ENCODE measurements at regions not wholly inside any gene's neighbourhood (a gene's known extent, or its start where the extent isn't known, plus 50 kb on each side); places are given as distances from the start of the nearest gene placed in this dataset.

- DNase-seq (ENCODE audit: low spot score), result no peak
- H2BK15ac ChIP-seq (ENCODE audit: low read length), result no peak overlapping the region
Measured at GRCh38 chr21:20802631-20803260, 195.5 kb upstream of the NCAM2 start.

GRCh38 chr21:20811702-20812101 is 186.5 kb upstream of the NCAM2 start:
- no peaks in the 10 kb centered on the region for H3K9me3 ChIP-seq (replicated peaks in 1 of 2; ENCODE audit: control insufficient read depth in 2 of 2, insufficient read depth in 1 of 2, low read depth in 1 of 2, low read length in 2 of 2)
- no peak overlapping the region for H3K14ac ChIP-seq (ENCODE audit: low read length)
- WGBS, 2 donors (ENCODE audit: extremely low coverage in 2 of 2, insufficient read length in 2 of 2, insufficient replicate concordance in 1 of 2), result no CpG with 5 or more reads among the region's 6 CpGs
- no peak overlapping the region for H2AK5ac ChIP-seq (ENCODE audit: low read depth, low read length)
- no peak for DNase-seq (ENCODE audit: low spot score)
- no peaks in the 10 kb centered on the region for H3K79me1 ChIP-seq (ENCODE audit: low read depth, low read length)
- H3K18ac ChIP-seq (ENCODE audit: low read length), result no peak overlapping the region
- H3K4me2 ChIP-seq (ENCODE audit: insufficient read depth, low read length, poor library complexity, severe bottlenecking), result no peak overlapping the region
- no peak overlapping the region for H3K23ac ChIP-seq (ENCODE audit: low read depth, low read length, poor library complexity)
- H2BK120ac ChIP-seq (ENCODE audit: low read depth, low read length), result no peak overlapping the region
- H4K91ac ChIP-seq (ENCODE audit: low read depth, low read length, poor library complexity), result no peak overlapping the region
- H3K4me1 ChIP-seq (ENCODE audit: control insufficient read depth in 2 of 2, insufficient read depth in 1 of 2, low read depth in 1 of 2, low read length in 2 of 2), result no peaks in the 10 kb centered on the region
- H2BK5ac ChIP-seq (ENCODE audit: low read length), result no peak overlapping the region
- no peaks in the 10 kb centered on the region for H3K27me3 ChIP-seq (ENCODE audit: control insufficient read depth in 3 of 3, insufficient read depth in 3 of 3, low read depth in 1 of 3, low read length in 3 of 3)
- no peak overlapping the region for H3K4ac ChIP-seq (ENCODE audit: low read length)
- H2AFZ ChIP-seq (ENCODE audit: low read length), result no peak overlapping the region
- no peaks in the 10 kb centered on the region for H3K36me3 ChIP-seq (replicated peaks in 1 of 2; ENCODE audit: control insufficient read depth in 2 of 2, insufficient read depth in 2 of 2, low read length in 2 of 2)
- no peak overlapping the region for H3K9ac ChIP-seq (ENCODE audit: low read depth, low read length, poor library complexity)
- H2BK15ac ChIP-seq (ENCODE audit: low read length), result no peak overlapping the region
- no peak overlapping the region for H4K8ac ChIP-seq (ENCODE audit: low read depth, low read length)
- no peak overlapping the region for H2BK12ac ChIP-seq (ENCODE audit: low read length)
- no peak overlapping the region for H3K4me3 ChIP-seq (ENCODE audit: low read length in 2 of 2)
- no peak overlapping the region for H3K27ac ChIP-seq (replicated peaks; ENCODE audit: low read length)

More at GRCh38 chr21:20802631-20803260, 195.5 kb upstream of the NCAM2 start:
- Histone ChIP-seq H2AFZ (ENCODE audit: low read length) (no peak overlapping the region), H4K8ac (ENCODE audit: low read depth, low read length) (no peak overlapping the region), H3K36me3 (replicated peaks in 1 of 2; ENCODE audit: control insufficient read depth in 2 of 2, insufficient read depth in 2 of 2, low read length in 2 of 2) (no peaks in the 10 kb centered on the region), H2BK120ac (ENCODE audit: low read depth, low read length) (no peak overlapping the region), H3K9me3 (replicated peaks in 1 of 2; ENCODE audit: control insufficient read depth in 2 of 2, insufficient read depth in 1 of 2, low read depth in 1 of 2, low read length in 2 of 2) (no peaks in the 10 kb centered on the region), H2AK5ac (ENCODE audit: low read depth, low read length) (no peak overlapping the region), H2BK12ac (ENCODE audit: low read length) (no peak overlapping the region), H3K23ac (ENCODE audit: low read depth, low read length, poor library complexity) (no peak overlapping the region), H3K4me2 (ENCODE audit: insufficient read depth, low read length, poor library complexity, severe bottlenecking) (no peak overlapping the region), H3K79me1 (ENCODE audit: low read depth, low read length) (no peaks in the 10 kb centered on the region), H3K14ac (ENCODE audit: low read length) (no peak overlapping the region), H3K27ac (replicated peaks; ENCODE audit: low read length) (no peak overlapping the region), H2BK5ac (ENCODE audit: low read length) (no peak overlapping the region), H3K4me3 (ENCODE audit: low read length in 2 of 2) (no peak overlapping the region), H3K4me1 (ENCODE audit: control insufficient read depth in 2 of 2, insufficient read depth in 1 of 2, low read depth in 1 of 2, low read length in 2 of 2) (no peaks in the 10 kb centered on the region), H3K27me3 (ENCODE audit: control insufficient read depth in 3 of 3, insufficient read depth in 3 of 3, low read depth in 1 of 3, low read length in 3 of 3) (peaks cover 0 to 13% (median 0%) of the 10 kb centered on the region in 3 experiments), H3K18ac (ENCODE audit: low read length) (no peak overlapping the region), H3K9ac (ENCODE audit: low read depth, low read length, poor library complexity) (no peak overlapping the region), H3K4ac (ENCODE audit: low read length) (no peak overlapping the region), H4K91ac (ENCODE audit: low read depth, low read length, poor library complexity) (no peak overlapping the region)
- WGBS, 2 donors (ENCODE audit: extremely low coverage in 2 of 2, insufficient read length in 2 of 2, insufficient replicate concordance in 1 of 2), result no CpG with 5 or more reads among the region's 8 CpGs

- Histone ChIP-seq H2AFZ (ENCODE audit: low read length) (no peak overlapping the region), H3K23ac (ENCODE audit: low read depth, low read length, poor library complexity) (no peak overlapping the region), H2AK5ac (ENCODE audit: low read depth, low read length) (no peak overlapping the region), H2BK12ac (ENCODE audit: low read length) (no peak overlapping the region), H3K79me1 (ENCODE audit: low read depth, low read length) (no peaks in the 10 kb centered on the region), H3K14ac (ENCODE audit: low read length) (no peak overlapping the region), H4K91ac (ENCODE audit: low read depth, low read length, poor library complexity) (no peak overlapping the region), H3K18ac (ENCODE audit: low read length) (no peak overlapping the region), H2BK120ac (ENCODE audit: low read depth, low read length) (no peak overlapping the region), H3K4me3 (ENCODE audit: low read length in 2 of 2) (no peak overlapping the region), H3K9me3 (replicated peaks in 1 of 2; ENCODE audit: control insufficient read depth in 2 of 2, insufficient read depth in 1 of 2, low read depth in 1 of 2, low read length in 2 of 2) (no peaks in the 10 kb centered on the region), H2BK5ac (ENCODE audit: low read length) (no peak overlapping the region), H3K36me3 (replicated peaks in 1 of 2; ENCODE audit: control insufficient read depth in 2 of 2, insufficient read depth in 2 of 2, low read length in 2 of 2) (no peaks in the 10 kb centered on the region), H4K8ac (ENCODE audit: low read depth, low read length) (no peak overlapping the region), H3K4me1 (ENCODE audit: control insufficient read depth in 2 of 2, insufficient read depth in 1 of 2, low read depth in 1 of 2, low read length in 2 of 2) (no peaks in the 10 kb centered on the region), H3K4me2 (ENCODE audit: insufficient read depth, low read length, poor library complexity, severe bottlenecking) (no peak overlapping the region), H3K27me3 (ENCODE audit: control insufficient read depth in 3 of 3, insufficient read depth in 3 of 3, low read depth in 1 of 3, low read length in 3 of 3) (no peaks in the 10 kb centered on the region), H3K4ac (ENCODE audit: low read length) (no peak overlapping the region), H3K9ac (ENCODE audit: low read depth, low read length, poor library complexity) (no peak overlapping the region), H3K27ac (replicated peaks; ENCODE audit: low read length) (no peak overlapping the region), H2BK15ac (ENCODE audit: low read length) (no peak overlapping the region)
- no peak for DNase-seq (ENCODE audit: low spot score)
- WGBS, 2 donors (ENCODE audit: extremely low coverage in 2 of 2, insufficient read length in 2 of 2, insufficient replicate concordance in 1 of 2), result no CpG with 5 or more reads among the region's 1 CpG
Measured at GRCh38 chr21:20814090-20814489, 184.1 kb upstream of the NCAM2 start.

- no peaks in the 10 kb centered on the region for H3K36me3 ChIP-seq (replicated peaks in 1 of 2; ENCODE audit: control insufficient read depth in 2 of 2, insufficient read depth in 2 of 2, low read length in 2 of 2)
- WGBS, 2 donors (ENCODE audit: extremely low coverage in 2 of 2, insufficient read length in 2 of 2, insufficient replicate concordance in 1 of 2), result no CpG with 5 or more reads among the region's 2 CpGs
Measured at GRCh38 chr21:20822666-20823065, 175.5 kb upstream of the NCAM2 start.

More at GRCh38 chr21:20822666-20823065, 175.5 kb upstream of the NCAM2 start:
- no peak overlapping the region for H2BK15ac ChIP-seq (ENCODE audit: low read length)
- no peak overlapping the region for H3K27ac ChIP-seq (replicated peaks; ENCODE audit: low read length)
- no peak overlapping the region for H2BK5ac ChIP-seq (ENCODE audit: low read length)
- no peak overlapping the region for H3K4me3 ChIP-seq (ENCODE audit: low read length in 2 of 2)
- H3K79me1 ChIP-seq (ENCODE audit: low read depth, low read length), result no peaks in the 10 kb centered on the region
- H4K91ac ChIP-seq (ENCODE audit: low read depth, low read length, poor library complexity), result no peak overlapping the region
- no peak overlapping the region for H3K9ac ChIP-seq (ENCODE audit: low read depth, low read length, poor library complexity)
- no peaks in the 10 kb centered on the region for H3K9me3 ChIP-seq (replicated peaks in 1 of 2; ENCODE audit: control insufficient read depth in 2 of 2, insufficient read depth in 1 of 2, low read depth in 1 of 2, low read length in 2 of 2)
- no peak overlapping the region for H2BK120ac ChIP-seq (ENCODE audit: low read depth, low read length)
- H3K4ac ChIP-seq (ENCODE audit: low read length), result no peak overlapping the region
- no peaks in the 10 kb centered on the region for H3K27me3 ChIP-seq (ENCODE audit: control insufficient read depth in 3 of 3, insufficient read depth in 3 of 3, low read depth in 1 of 3, low read length in 3 of 3)
- H2AK5ac ChIP-seq (ENCODE audit: low read depth, low read length), result no peak overlapping the region
- peak; percentile 40 for DNase-seq (ENCODE audit: low spot score)
- no peak overlapping the region for H3K23ac ChIP-seq (ENCODE audit: low read depth, low read length, poor library complexity)
- no peak overlapping the region for H3K18ac ChIP-seq (ENCODE audit: low read length)
- no peak overlapping the region for H3K14ac ChIP-seq (ENCODE audit: low read length)
- H4K8ac ChIP-seq (ENCODE audit: low read depth, low read length), result no peak overlapping the region
- peaks cover 7 to 25% of the 10 kb centered on the region in 2 donors for H3K4me1 ChIP-seq (ENCODE audit: control insufficient read depth in 2 of 2, insufficient read depth in 1 of 2, low read depth in 1 of 2, low read length in 2 of 2)
- H2AFZ ChIP-seq (ENCODE audit: low read length), result peak overlapping the region; percentile 13
- H2BK12ac ChIP-seq (ENCODE audit: low read length), result no peak overlapping the region
- H3K4me2 ChIP-seq (ENCODE audit: insufficient read depth, low read length, poor library complexity, severe bottlenecking), result no peak overlapping the region

Data from neuronal stem cell (in vitro differentiated cells).